GM18861 (cell line): ENCODE measurements at regions not wholly inside any gene's neighbourhood (a gene's known extent, or its start where the extent isn't known, plus 50 kb on each side); places are given as distances from the start of the nearest gene placed in this dataset.
"Not testable (repeated sequence)": the region's sequence is repeated elsewhere in the genome, so short reads cannot be mapped to it uniquely, and the experiment has no call there.

Source experiments
- ATAC-seq: cut with Tn5 transposase; IDR thresholded peaks from one replicate; pipeline ENCODE4 v1.9.1; 2021; ENCODE audit not compliant: unreplicated experiment

DNA sequence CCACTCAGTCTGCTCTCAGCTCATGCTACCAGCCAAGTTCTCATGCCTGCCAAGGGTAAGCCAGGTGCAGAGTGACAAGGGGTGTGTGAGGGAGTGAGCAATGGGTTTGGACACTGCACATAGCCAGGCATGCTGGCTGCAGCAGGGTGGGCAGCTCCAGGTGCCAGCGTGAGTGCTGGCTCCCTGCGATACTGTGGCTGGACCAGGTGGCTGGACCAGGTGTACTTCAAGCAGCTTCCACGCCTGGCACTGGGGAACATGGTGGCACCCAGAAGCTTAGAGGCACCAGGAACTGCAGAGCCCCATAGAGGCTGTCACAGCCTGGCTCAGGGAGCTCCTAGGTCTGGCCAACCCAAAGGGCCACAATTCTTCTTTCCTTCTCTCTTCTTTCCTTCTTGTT is 234.9 kb upstream of the GIMD1 start:
- no peak for ATAC-seq

DNA sequence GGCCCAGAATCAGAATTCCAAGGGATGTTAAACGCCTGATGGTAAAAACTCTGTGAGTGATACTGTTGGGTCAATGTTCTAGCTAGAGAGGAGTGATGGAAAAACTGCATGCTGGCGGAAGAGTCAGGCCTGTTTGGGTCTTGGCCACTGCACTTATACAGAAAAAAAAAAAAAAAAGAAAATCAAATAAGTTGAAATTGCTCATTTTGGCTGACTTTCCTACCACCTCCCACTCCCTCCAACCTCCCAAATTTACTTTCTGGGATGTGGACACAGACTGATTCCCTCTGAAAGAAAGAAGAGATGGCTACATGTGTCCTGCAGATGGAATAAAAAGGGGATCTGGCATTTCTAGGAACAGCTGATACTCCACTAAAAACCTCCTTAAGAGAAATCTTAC is 234.1 kb upstream of the GIMD1 start:
- ATAC-seq = no peak

DNA sequence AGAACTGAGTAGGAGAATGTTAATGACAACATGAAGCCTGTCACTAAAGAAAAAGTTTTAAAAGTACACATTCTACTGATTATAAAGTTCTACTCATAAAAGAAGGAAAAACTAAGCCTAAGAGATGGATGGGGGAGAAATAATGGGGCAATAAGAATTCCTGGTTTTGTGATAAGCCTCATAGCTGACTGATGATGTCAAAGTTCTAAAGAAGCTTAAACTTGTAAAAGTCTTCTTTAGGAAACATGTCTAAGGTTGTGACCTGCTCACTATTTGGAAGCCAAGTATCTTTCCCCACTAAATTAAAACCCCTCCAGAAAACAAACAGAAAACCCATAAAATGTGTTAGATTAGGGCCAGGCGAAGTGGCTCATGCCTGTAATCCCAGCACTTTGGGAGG is 232.9 kb upstream of the GIMD1 start:
- no peak for ATAC-seq

DNA sequence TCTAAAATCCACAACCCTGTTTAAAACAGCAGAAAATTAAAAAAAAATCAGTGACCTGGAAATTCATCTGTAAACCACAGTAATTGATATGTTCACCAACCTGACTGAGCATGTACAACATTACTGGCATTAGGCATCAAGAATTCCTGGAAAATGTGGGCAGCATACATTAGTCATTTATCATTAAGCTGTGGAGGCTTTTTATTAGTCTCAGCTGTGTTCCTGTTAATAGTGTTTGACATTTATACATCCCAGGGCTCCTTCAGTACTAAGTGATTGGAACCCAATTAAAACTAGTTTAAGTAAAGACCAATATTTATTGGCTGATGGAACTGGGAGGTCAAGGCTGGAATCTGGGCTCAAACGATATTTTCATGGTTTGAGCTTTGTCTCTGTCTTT is 227.3 kb upstream of the GIMD1 start:
- no peak for ATAC-seq

DNA sequence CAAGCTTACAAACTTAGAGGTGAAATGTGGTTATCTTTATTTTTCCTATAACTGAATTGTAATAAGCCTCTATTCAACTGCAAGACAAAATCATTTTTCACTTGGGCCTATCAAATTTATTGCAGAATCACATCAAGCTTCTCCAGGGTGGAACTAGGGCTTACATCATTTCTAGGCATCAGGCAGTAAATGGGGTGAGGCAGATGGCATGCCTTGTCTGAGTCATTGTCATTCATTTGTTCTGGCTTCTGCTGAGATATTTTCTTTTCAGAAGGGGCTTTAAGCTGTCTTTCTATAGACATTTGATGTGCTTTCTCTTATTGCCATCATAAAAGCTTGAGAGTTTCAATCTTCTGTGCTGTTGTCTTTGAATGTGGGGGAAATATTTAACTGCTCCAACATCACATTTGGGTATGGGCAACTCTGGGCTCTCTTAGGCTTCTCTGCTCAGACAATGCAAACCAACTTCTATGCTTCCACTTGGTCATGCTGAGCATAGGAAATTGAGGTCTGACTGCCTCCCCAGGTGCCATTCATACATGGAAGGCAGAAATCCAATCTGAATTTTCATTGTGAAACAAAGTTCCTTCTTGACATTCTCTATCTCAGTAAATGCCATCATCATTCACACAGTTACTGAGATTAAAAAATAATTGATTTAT is 225.8 kb upstream of the GIMD1 start:
- ATAC-seq = no peak

DNA sequence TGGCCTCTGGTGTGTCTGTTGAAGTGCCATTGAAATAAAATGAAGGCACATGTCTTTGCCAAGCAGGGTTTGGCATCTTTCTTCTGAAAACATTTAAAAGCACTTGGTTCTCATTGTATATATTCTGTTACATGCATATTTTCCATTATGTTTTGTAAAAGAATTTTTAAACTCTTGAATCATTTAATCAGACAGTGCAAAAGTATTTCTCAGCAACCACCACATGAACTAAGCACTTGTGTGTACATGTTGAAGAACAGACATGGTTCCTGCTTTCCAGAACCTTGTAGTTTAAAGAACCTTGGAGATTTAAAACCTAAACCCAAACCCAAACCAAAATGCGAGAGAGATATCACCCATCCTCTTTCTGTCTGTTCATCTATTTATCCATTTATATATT is 220.3 kb upstream of the GIMD1 start:
- no peak for ATAC-seq

DNA sequence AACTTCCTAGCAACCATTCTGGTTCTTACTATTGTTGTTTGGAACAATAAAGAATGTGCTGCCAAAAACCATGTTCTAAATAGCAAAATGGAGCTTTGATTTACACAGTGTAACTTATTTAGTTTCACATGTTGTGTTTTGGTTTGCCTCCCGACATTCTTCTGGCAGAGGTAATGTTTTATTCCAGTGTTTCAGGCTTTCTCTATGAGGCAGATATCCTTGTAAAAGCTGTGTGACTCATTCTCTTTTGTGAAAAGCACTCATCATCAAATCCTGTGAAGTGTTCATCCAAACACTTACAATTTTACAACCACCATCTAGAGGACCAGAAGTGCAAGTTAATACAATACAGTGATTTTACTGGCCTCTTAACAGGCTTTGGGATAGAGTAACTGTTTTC is 219.0 kb upstream of the GIMD1 start:
- no peak for ATAC-seq

DNA sequence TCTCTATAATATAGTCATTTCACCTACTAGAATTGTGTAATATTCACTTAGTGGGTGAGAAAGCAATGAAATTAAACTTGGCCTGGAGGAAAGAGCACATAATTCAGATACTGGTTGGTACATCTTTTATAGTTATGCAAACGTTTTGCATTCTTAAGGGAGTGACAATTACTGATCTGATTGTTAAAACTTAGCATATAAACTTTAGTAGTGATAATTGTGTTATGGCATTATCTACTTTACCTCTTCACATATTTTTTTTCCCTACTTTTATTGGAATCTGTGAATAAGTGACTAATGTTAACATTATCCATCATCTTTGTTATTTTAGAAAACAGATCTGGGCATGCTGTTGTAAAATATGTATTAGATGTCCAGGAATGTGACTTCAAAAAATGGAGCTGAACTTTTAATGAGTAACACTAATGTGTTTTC is 217.4 kb upstream of the GIMD1 start:
- no peak for ATAC-seq

DNA sequence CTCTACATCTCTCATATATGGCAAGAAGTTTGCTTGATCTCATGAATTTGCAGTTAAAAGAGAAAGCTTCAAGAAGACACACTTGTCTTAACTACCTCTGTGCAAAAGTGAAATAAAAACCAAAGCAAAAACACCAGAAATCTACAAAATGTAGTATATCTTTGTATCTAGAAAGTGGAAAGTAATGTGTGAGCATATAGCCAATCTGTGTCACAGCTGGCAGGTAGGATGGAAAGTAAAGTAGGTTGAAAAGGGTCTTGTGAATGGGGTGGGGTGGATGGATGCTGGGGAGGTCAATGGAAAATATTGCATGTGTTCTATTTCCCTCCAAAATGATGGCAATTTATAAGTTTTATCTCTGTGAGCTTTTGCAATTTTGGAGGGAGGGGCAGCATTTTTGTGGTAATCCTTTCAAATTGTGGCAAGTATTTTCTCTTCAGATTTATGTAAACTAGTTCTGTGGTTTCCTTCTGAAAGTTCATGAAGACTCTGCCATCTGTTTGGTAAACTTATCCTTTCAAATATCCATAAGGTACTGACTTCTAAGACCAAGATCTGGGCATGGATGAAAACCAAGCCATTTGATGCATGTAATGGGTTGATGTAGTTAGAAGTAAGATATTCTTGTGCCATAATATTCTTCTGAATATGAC is 215.9 kb upstream of the GIMD1 start:
- ATAC-seq = no peak

DNA sequence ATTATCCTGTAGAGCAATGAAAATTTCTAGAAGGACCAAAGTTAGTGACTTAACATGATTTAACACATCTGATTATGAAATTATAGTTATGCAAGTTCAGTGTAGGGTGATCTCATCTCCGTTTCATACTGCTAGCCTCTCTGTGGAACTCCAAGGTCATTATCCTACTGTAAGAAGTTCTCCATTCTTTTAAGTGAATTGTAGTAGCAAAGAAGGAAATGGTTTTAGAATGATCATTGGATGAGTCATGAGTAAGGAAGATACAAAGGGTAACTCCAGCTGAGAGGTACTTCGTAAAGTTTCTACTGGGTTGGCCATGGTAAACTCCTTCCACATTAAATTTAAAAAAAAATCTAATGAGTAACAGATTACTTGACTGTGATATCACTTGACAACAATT is 215.0 kb upstream of the GIMD1 start:
- ATAC-seq = no peak

DNA sequence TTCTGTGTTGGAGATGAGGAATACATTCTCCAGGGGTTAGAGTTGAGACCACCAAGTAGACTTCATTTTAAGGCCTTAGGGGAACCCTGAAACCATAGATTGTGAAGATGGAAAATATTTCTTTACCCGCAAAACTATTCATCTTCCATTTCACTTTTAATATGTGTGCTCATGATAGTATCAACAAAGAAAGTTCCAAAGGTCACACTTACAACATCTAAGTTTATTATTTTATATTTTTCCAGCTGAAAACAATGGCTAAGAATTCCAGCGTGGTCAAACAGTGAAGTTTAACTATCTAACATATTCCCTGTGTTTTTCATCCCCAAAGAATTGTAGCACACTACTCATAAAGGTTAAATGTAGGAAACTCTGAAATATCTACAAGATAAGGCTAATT is 214.5 kb upstream of the GIMD1 start:
- ATAC-seq = no peak

DNA sequence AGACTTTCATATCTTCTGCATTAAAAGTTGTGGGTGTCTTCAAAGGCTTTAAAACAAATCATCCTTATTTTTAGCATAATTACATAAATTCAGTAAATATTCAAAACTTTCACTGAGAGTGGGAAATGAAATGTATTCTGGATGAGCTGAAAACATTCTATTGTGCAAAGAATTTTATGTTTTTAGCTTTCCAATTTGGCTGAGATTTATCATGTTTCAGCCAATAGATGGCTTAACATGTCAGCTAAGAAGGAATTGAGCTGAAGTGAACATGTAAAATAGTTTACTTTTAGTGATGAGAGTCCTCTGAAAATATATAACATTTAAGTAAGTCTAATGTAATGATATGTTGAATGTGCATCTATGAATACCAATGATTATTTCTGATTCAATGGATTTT is 213.5 kb upstream of the GIMD1 start:
- ATAC-seq = no peak

DNA sequence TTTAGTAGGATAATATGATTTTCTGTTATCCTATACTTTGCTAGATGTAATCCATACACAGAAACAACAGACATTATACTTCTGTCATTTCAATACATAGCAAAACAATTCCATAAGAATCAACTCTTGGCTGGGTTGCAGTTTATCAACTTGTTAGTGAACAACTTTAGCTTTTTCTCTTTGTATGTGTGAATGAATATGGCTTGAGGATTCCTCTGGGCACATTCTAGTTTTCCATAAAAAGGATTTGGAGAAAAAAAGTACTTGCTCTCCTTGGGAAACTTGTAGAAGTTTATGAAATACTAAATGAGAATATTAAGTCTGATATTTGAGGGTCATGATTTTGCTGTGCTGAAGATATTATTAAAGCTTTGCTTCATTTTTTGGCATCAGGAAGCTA is 210.7 kb upstream of the GIMD1 start:
- no peak for ATAC-seq

DNA sequence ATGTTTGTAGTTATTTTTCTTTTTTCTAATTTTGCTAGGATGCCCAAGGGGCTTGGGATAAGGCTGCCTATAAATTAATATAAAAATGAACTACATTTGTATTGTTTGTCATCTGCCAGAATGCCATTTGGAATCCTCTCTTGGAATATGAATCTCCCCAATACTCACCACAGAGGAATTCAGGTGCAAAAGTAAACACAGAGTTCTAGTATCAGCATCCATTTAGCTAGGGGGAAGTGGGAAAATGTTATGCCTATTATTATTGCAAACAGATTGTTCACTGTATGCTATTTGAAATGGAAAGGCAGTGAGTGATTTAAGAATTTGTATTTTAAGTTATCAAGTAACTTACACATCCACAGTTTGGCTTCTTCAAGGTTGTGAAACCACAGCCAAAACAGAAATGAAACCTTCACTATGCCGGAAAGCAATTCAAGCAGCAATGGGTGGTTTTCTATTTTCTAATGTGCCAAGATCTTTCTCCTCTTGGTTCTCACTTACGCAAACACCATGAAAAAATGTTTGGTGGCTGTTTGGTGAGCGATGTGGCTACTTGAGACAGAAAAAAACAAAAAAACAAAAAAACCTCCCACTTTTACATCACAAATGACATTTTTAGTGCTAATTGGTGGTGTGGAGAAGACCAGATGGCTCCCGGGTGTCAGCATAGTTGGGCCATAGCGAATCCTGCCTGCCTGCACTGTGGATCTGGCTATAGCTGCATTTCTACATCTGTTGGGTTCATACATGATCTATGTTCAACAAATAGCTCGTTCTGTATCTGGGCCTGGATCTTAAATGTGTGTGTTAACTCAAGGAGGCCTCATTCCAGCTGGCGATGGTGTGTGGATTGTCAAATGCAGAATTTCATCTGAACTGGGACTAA is 200.8 kb upstream of the GIMD1 start:
- no peak for ATAC-seq

DNA sequence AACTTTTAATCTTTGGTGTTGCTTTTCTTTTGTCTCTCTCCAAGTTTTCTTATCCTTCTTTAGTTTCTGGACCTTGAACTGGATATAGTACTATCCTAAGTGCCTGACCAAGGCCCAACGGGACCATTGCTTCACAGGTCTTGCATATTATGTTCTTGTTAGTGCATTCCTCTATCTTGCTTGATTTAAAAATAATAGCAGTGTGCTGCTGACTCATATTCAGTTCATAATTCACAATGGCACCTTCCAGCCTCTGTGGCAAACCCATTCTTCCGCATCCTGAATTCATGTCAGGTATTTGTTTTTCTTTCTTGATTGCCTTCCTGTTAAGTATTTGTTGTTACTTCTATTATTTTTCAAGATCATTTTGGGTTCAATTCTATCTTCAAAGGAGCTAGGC is 197.1 kb upstream of the GIMD1 start:
- ATAC-seq = no peak

DNA sequence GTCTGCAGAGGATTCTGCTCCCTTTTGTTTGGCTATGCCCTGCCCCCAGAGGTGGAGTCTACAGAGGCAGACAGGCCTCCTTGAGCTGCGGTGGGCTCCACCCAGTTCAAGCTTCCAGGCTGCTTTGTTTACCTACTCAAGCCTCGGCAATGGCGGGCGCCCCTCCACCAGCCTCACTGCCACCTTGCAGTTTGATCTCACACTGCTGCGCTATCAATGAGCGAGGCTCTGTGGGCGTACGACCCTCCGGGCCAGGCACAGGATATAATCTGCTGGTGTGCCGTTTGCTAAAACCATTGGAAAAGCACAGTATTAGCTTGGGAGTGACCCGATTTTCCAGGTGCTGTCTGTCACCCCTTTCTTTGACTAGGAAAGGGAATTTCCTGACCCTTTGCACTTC is 195.1 kb upstream of the GIMD1 start:
- ATAC-seq = not testable (repeated sequence)

DNA sequence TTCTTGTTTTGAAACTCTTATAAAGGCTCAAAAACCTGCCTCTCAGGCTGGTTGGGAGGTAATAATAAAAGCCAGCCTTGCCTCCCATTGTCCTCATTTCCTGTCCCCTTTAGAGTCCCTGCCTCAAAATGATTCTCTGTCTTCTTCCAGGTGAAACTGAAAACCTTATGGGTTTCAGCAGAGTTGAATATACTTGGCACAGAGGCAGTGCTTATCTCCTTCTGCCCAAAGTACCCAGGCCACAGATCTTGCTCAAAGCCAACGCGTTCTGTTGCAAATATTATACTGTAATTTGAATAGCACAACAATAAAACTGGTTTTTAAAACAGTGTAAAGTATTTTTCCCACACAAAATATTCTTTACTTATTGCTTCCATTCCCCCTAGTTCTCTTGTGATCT is 183.1 kb upstream of the GIMD1 start:
- no peak for ATAC-seq

DNA sequence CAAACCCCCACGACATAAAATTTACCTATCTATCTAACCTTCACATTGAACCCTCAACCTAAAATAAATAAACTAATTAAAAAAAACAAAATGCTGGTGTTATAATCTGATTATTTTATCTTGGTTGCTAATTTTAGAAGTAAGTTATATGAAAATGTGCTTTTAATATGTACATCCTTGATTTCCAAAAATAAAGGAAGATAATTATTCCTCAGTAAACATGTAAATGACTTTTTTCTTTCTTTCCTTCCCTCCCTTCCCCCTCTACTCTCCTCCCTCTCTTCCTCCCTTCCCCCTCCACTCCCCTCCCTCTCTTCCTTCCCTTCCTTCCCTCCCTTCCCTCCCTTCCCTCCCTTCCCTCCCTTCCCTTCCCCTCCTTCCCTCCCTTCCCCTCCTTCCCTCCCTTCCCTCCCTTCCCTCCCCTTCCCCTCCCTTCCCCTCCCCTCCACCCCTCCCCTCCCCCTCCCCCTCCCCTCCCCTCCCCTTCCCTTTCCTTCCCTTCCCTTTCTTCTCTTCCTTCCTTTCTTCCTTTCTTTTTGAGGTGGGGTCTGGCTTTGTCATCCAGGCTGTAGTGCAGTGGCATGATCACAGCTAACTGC is 180.0 kb upstream of the GIMD1 start:
- ATAC-seq = no peak

DNA sequence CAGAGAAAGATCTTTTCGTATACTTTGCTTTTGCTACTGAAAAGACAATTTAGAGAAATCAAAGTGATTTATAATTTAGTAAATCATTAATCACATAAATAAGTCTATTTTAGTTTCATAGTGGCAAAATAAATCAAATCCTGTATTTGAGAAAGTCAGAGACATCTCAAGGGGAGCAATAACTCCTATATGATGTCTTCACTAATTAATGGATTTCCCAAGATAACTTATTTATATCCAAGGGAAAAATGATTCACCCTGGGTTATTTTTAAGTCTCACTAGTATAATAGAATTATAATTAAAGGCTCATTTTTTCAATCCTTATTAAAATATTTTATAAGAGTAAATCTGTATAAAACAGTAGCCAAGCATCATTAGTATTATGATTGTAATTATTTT is 177.8 kb upstream of the GIMD1 start:
- ATAC-seq = no peak

DNA sequence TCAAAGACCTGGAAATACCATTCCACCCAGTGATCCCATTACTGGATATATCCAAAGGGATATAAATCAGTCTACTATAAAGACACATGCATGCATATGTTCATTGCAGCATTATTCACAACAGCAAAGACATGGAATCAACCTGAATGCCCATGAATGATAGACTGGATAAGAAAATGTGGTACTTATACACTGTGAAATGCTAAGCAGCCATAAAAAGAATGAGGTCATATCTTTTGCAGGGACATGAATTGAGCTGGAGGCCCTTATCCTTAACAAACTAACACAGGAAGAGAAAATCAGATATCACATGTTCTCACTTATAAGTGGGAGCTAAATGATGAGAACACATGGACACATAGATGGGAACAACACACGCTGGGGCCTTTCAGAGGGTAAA is 174.0 kb upstream of the GIMD1 start:
- not testable (repeated sequence) for ATAC-seq

DNA sequence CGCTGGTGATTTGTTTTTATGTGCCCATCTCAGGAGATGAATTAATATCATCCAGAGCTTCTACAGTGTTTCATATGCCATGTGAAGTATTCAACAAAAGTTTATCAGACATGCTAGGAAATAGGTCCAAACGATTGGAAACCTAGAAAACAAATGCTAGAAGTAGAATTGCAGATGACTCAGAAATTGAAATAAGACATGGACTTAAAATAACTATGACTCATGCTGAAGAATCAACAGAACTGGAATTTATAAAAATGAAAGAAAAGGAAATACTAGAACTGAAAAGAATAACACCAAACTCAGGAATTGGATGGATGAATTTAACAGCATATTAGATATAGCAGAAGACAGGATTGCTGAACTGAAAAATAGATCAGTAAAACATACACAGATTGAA is 172.7 kb upstream of the GIMD1 start:
- no peak for ATAC-seq

DNA sequence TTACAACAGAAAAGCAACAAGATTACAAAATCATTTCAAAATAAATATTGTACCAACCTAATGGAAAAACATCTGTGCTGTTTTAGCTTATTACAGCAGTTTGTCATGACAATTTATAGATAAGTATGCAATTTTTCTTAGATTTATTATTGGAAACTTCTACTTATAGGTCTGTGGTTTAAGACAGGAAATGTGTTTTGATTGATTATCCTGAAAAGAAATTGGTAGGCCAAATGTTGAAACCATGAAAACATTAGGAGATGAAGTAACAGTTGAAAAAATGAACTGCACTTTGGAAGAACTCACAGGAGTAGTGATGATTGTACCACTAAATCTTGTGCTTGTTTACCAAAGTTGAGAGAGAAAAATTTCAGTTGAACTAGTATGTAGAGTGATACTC is 162.2 kb upstream of the GIMD1 start:
- ATAC-seq = no peak
